Uterus (tissue), 2 donors: ENCODE measurements at regions not wholly inside any gene's neighbourhood (a gene's known extent, or its start where the extent isn't known, plus 50 kb on each side); places are given as distances from the start of the nearest gene placed in this dataset.

Source experiments
- CTCF ChIP-seq, 4 experiments: fragments of 200-600 bp in 2 of 4; fragments of 450-650 bp in 2 of 4; sonication (generic) in 2 of 4; IDR thresholded peaks; one replicate each; pipeline ENCODE4 v1.5.1; 2016 to 2019; ENCODE audit warnings: antibody characterized with exemption in 4 of 4, mild to moderate bottlenecking in 2 of 4, moderate library complexity in 1 of 4
- POLR2A ChIP-seq, 2 donors: fragments of 450-650 bp; IDR thresholded peaks; one replicate each; pipeline ENCODE4 v1.6.1; 2016; ENCODE audit warnings: antibody characterized with exemption in 2 of 2, mild to moderate bottlenecking in 1 of 2, moderate library complexity in 1 of 2

GRCh38 chr5:59972043-59972442 is 78.5 kb upstream of the PDE4D start:
- TF ChIP-seq CTCF (IDR thresholded peaks at IDR 0.05), result no peak
- TF ChIP-seq POLR2A (IDR thresholded peaks at IDR 0.05), result no peak
